ENCODE measurements at regions not wholly inside any gene's neighbourhood (a gene's known extent, or its start where the extent isn't known, plus 50 kb on each side); places are given as distances from the start of the nearest gene placed in this dataset.

DNA sequence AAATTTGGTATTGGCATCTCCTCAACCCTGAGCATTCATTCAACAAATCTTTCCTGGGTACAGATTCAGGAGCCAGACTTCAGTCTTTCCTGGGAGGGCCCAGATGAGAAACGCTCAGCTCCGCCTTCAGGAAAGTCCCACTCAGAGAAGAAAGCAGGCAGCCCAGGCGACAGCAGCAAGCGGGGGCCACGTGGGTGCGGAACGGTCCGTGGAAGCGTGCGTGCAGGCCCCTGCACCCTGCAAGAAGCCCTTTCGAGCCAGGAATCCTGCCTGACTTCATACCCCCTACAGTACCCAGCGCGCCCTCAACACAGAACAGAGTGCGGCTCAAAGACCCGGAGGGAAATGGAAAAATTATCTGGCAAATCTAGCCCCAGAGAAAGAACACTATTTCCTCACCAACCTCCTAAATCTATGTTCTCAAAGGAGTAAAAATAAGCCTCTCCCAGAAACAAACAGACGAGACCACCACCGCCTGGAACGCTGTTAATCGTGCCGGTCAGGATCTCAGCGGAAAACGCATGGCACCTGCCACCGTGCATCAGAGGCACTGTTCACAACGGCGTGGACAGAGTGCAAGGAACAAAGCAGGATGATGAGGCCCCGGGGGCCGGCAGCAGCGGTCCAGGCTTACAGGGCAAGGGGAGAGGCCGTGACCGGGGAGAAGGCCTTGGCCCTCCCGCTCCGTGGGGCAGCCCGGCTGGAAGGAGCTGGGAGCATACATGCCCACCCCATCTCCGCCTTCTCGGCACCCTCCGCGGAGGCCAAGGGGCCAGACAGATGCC lies 318.3 kb downstream of the EIPR1 start:
- no peak for DNase-seq

DNA sequence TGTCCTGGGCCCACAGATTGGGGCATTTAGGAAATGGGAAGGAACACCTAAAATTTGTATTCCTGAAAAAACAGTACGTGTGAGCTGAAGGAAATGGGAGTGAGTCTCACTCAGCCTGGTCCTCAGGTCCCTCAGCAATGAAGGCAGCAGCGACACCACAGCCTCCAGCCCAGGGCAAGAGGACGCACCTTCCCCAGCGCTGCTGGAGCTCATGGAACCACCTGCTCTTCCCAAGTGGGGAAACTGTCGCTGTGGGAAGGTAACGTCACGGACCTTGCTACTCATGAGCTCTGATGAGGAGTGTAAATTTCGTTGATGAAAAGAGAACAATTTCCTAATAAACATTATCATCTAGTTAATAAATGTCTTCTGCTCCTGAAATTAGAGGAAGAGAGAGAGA lies 323.6 kb downstream of the EIPR1 start:
- no peak for DNase-seq

DNA sequence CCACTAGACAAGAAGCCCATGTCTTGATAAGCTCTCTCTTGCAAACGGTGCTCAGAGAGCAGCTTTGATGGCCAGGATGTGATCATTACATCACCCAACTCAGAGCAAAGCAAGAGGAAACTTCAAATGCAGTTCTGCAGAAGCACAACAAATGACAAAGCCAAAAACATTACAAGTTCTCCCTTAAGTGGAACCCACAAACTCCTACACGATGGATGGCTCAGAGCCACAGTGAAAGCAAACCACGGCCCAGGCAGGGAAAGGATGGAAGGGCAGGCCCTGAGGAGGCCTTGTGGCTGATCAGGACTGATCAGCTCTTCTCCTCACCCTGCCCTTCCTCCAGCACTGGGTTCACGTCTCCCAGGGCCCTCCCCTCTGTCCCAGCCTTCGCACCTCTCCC lies 326.4 kb downstream of the EIPR1 start:
- DNase-seq: no peak

DNA sequence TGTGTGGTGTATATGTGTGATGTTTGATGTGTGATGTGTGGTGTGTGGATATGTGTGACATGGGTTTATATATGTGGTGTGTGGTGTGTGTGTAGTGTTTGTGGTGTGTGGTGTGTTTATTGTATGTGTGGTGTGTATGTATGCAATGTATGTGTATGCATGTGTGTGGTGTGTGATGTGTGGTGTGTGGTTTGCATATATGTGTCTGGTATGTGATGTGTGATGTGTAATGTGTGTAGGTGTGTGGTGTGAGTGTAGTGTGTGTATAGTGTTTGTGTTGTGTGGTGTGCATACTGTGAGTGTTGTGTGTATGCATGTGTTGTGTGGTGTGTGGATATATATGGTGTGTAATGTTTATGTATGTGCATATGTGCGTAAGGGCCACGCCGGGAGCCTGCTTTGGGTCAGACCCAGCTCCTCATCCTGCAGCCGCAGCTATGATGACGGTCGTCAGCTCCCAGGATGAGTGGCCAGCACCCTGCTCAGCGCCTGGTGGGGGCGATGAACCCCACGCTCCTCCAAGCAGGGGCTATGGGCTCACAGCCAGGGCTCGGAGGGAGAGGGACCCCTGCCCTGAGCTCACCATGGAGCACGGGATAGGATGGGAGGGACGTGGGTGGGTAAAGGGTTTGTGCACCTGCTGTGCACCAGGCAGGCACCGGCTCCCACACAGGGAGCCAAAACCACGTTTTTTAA lies 331.3 kb downstream of the EIPR1 start:
- DNase-seq: no peak

DNA sequence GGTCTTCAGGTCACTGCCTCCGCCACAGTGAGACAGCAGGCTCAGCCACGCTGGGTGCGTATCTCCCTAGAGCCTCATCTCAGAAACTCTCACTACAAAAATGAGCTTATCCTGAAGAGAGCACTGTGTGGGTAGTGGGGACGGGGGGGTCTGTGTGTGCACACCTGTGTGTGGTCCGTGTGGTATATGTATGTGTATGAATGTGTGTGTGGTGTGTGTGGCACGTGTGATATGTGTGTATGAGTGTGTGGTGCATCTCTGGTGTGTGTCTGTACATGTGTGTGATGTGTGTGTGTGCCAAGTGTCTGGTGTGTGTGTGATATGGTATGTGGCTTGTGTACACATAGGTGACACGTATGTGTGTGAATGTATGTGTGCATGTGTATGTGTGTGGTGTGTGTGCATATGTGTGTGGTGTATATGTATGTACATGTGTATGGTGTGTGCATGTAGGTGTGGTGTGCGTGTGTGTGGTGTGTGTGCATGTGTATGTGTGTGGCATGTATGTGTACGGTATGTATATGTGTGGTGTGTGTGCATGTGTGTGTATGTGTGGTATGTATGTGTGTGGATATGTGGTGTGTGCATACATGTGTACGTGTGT lies 332.2 kb downstream of the EIPR1 start:
- no peak for DNase-seq

DNA sequence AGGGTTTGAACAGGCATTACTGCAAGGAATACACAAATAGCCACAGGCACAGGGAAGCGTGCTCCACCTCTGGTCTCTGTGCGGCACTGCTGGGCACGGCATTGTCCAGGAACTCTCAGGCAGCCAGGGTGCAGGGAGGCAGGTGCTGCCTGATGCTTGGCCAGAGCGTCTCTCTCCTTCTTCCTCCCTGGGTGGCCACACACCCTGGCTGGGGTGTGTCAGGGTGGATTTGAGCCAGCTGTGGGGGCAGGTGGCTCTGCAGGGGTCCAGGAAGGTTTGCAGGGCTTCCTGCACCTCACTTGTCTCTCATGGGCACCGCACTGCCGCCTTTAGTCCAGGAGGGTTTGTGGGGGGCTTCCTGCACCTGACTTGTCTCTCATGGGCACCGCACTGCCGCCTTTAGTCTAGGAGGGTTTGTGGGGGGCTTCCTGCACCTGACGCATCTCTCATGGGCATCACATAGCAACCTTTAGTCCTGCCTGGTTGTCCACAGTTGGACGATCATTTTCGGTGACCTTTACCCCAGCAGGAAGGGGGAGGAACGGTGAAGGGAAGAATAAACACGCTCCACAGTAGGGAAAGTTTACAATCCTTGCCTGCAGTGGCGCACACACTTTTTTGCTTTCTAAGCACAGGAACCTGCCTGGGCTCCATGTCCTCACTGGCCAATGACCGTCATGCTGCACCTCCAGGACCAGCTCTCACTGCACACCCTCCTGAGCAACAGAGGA lies 332.9 kb downstream of the EIPR1 start:
- no peak for DNase-seq

DNA sequence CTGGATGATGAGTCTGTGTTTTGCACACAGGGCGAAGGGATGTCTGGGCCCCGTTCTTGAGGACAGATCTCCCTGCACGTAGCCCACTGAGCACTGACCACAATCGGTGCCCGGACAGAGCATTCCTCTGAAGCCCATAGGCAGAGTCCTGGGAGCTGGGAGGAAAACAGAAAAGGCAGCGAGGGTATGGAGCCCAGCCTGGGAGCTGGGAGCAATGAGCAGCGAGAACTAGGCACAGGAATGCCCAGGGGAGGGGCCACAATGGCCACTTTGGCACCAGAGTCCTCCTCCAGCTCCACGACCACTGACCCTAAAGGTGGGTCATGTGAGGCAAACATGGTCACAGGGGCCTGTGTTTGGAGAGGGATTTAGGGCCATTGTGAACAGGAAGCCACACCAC lies 333.9 kb downstream of the EIPR1 start:
- no peak for DNase-seq

DNA sequence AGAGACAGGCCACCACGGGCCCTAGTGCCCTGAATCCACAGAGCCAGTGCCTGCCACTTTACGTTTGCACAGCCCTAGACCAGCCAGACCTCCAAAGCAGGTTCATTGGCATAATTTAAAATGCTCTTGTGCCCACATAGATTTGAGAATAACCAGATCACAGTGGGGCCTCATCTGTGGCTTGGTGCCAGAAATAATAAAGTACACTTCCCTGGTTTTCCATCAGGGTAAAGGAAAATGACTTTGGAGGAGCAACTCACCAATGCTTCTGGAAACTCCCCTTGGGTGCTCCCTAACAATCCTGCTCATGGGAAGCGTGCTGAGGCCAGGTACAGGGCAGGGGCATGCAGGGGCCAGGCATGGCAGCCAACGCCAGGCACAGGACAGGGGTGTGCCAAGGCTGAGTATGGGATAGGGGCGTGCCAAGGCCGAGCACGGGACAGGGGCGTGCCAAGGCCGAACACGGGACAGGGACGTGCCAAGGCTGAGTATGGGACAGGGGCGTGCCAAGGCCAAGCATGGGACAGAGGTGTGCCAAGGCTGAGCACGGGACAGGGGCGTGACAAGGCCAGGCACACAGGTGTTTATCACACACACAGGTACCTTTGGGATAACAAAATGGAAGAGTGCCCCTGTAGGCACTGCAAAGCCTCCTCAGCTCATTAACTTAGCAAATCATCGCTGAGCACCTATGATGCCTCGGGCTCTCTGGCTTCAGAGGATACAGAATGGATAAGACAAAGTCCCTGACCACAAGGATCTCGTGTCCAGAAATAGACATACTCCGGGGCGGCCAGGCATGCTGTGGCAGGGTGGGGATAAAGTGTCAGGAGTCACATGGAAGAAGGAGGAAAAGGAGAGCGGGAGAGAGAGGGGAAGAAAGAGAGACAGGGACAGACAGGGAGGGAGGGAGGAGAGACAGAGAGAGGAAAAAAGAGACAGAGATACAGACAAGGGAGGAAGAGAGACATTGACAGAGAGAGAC lies 334.7 kb downstream of the EIPR1 start:
- no peak for DNase-seq

DNA sequence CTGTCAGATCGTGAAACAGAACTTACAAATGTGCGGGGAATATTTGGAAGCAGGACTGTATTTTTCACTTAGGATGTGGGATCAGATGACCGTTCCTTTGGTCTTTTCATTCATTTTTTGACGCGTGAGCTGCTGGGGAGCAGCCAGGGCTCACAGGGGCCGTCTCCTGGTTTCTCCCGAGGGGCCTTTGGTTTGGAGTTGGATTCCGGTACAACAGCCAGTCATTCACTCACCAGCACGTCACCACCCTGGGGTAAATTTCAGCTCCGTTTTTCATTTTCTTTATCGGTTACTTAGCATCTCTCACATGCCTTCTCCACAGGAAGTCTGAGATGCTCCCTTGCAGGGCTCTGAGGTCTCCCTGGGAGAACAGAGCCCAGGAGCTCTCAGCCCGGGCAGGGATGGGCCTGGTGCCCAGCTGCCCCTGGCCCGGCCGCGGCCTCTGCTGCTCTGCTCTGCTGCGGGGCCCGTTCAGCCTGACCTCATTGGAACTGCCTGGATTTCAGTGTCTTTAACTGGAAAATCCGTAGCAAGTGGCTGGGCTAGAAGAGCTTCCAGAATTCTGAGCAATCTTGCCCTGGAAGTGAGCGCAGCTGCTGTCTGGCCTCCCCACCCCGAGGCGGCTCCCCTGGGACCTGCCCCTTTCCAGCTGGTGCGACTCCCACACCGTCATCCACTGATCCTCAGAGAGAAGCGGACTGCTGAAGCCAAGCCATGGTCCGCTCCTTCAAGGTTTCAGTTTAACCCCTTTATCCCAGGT lies 335.6 kb downstream of the EIPR1 start:
- DNase-seq: no peak

DNA sequence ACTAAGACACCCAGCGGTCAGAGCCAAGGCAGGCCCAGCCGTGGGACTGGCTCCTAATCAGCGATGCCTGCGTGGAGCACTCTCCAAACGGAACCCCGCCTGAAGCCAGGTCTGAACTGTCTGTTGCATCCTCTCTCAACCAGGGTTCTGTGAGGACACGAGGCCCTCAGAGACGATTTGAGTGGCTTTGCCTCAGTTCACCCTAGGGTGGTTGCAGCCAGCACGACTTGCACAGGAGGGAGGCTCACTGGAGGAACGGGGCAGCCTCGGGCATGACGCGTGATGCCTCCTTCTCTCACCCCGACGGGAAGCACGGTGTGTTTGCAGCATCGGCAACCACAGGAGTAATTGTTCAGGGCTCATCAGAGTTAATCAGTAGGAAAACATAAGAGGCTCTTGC lies 336.4 kb downstream of the EIPR1 start:
- DNase-seq: no peak

DNA sequence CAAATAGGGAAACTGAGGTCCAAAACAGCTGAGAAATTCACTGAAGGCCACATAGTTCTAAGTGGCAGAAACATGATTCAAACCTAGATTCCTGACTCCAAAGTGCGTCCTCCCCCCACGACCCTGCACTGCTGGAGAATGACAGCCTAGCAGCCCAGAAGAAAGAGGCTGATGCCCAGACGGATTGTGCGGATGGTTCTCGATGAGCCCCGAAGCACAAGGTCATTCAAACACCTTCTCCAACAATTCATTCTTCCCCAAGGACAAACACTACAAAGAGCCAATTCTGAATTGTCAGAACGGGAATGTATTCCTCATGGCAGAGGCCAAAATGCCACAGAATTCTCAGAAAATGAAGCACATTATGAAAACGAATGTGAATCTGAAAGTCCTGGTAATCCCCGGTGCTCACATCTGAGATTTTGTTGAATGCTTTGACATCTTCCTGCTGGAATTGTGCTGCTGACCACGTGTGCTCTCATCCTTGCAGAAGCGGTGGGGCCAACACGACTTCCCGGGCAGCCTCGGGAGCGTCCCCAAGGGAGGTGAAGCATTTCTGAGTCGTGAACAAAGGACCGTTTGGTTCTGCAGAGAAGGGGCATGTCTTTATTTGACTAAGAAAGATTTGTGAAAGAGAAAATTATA lies 337.0 kb downstream of the EIPR1 start:
- DNase-seq: no peak

DNA sequence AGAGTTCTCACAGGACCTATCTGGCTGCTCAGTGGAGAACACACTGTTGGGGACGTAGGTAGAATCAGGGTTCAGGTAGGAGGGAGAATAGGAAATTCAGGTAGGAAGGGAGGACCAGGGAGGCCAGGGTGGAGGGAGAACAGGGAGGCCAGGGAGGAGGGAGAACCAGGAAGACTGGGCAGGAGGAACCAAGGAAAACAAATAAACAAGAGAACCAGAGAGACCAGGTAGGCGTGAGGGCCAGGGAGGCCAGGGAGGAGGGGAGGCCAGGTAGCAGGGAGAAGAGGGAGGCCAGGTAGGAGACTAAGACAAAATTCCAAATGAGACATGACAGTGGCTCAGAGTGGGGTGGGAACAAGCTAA lies 337.6 kb downstream of the EIPR1 start:
- no peak for DNase-seq

DNA sequence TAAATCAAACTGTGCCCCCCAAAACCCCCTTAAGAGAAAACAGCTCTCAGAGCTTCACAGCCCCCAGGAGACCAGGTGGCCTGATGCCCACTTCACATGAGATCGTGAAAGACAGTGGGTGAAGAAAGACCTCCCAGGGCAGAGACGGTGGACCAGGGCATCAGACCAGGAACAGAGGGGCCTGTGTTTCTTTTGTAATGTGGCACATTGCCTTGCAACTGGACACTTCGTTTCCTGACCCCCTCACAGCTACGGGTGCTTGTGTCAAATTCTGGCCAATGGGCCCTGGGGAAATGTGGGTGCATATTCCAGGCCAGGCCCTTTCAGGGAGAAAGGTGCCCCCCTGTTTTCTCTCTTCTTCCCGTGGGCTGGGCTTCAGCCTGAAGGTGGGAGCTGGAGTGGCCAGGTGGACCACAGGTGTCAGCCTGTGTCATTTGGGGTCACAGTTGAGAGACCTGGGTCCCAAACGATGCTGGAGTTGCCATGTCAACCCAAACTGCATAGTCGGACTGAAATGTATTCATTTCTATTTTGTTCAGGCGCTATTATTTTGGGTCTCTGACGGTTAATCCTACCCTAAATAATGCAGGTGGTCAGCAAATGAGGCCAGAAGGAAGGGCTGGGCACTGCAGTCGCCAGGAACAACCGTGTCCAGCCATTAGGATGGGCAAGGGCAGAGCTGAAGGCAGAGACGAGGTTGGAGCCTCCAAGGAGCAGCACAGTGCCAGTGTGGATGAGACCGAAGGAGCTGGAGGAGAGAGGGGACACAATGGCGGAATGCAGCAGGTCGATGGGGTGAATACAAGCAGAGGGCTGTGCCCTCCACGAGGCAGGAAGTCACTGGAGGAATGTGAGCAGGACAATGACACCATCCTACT lies 338.2 kb downstream of the EIPR1 start:
- no peak for DNase-seq

DNA sequence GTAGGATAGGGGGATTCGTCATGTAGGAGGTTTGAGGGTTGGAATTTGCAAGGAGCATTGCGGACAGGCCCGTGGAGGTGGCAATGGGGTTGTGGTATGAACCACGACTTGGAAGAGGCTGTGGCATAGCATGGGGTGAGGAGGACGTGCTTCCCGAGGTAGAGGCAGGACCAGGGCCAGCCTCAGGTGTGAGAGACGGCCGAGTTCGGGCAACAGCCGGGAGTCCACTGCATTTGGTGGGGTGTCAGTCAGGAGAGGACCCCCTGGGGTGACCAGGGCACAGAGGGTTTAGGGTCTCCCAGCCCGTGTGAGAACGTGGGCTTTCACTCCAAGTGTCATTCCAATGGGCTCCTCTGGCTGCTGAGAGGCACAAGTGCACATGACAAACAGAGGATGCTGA lies 339.0 kb downstream of the EIPR1 start:
- no peak for DNase-seq

DNA sequence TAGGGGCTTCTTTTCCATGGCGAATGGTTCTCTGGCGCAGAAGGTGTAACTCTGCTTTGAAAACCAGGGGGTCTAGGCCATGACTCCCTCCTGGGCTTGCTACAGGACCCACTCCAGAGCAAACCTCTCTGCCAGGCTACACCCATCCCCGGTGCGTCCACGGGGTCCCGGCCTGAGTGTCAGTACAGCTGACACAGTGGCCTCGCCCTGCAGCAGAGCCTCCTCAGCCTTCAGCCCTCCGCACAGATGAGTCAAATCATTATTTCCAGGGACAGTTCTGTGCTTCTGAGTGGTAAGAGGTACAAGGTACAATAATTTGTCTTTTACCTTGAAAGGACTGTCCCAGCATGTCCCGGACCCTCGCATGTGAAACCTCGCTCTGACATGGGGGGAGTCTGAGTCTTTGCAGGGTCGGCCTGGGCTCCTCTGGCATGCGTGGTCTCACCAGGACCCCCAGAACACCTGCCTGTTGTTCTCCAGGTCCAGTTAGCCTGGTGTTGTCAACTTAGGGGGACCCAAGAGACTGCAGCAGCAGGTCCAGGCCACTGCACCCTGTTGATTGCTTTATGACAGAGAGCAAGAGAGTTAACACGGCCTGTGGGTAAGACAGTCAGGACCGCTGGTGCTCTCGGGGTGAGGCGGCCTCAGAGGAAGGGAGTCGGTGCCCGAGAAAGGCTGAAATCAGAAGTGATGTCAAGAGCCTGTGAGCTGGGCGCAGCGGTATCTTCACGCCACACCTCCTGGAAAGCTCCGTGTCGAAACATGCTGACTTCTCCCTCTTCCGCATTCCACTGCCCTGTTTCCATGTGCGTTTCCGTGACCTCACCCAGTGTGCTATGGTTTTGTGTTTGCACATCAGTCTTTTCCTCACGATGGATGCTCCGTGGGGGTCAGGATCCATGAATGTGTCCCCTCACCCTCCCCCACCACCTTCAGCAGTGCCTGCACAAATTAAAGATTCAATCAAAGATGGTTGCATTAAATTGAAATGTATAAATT lies 340.1 kb downstream of the EIPR1 start:
- DNase-seq: no peak

DNA sequence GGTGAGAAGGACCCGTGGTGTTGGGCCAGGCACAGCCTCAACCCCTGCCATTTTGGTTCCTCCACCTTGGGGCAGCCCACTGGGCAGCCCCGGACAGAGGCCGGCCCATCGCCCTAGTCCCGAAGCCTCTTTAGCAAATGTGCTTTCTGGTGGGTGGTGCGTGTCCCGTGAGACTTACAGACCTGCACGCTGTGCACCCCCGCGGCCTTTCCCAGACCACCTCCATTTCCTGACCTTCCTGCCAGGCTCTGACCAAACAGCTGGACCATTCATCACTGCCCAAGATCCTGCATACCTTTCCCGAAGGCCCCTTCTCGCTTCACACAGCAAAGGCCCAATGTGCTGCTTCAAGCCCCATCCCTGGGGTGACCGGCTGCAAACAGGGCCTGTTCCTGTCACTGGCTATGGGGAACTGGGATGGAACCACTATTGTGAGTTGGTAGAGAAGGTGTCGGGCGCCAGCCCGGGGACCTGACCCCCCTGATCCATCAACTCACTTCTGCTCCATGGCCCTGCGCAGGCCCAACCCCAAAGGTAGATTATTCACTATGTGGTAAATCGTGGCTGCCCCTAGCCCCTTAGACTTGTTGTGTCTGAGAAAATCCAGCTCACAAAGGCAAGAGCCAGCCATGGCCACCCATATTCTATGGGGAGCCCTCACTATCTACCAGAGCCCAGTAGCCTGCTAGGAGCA lies 341.0 kb downstream of the EIPR1 start:
- no peak for DNase-seq

DNA sequence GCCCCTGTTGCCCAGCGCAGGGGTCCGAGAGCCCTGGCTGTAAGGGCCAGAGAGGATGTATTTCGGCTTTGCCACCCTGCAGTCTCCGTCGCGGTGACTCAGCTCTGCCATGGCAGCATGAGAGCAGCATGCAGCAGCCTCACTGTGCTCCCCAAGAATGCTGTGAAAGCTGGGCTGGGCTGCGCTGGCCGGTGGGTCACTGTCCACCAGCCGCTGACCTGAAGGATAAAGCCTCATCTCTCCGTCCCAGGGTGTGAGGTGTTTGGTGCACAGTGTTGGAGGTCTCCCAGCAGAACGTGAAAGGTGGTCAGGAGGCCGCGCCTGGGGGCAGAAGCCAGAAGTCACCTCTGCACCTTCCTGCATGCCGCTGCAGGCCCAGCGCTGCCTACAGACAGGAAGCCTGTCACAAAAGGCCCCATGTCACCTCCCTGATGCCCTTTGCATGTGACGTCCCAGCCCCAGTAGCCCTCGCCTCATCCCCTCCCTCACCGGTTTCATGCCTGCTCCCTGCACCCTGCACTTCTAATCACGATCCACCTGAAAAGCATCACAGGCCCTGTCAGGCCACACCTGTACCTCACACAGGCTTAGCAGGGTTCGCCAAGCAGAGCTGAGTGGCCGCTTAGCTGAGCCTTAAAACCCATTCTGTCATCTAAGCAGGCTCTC lies 342.1 kb downstream of the EIPR1 start:
- DNase-seq: no peak

DNA sequence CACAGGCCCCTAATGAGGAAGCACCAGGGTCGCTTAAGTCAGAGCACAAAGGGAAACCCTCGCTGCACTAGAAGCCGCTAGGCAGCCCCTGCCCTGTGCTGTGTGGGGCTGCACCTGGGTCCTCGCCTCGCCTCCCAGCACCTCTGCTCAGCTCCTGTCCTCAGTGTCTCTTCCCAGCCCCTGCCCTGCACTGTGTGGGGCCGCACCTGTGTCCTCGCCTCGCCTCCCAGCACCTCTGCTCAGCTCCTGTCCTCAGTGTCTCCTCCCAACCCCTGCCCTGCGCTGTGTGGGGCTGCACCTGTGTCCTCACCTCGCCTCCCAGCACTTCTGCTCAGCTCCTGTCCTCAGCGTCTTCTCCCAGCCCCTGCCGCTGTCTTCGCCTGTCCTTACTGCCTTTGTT lies 342.8 kb downstream of the EIPR1 start:
- DNase-seq: no peak
